ENCODE measurements at regions not wholly inside any gene's neighbourhood (a gene's known extent, or its start where the extent isn't known, plus 50 kb on each side); places are given as distances from the start of the nearest gene placed in this dataset.

- TF ChIP-seq, protein P1, sequence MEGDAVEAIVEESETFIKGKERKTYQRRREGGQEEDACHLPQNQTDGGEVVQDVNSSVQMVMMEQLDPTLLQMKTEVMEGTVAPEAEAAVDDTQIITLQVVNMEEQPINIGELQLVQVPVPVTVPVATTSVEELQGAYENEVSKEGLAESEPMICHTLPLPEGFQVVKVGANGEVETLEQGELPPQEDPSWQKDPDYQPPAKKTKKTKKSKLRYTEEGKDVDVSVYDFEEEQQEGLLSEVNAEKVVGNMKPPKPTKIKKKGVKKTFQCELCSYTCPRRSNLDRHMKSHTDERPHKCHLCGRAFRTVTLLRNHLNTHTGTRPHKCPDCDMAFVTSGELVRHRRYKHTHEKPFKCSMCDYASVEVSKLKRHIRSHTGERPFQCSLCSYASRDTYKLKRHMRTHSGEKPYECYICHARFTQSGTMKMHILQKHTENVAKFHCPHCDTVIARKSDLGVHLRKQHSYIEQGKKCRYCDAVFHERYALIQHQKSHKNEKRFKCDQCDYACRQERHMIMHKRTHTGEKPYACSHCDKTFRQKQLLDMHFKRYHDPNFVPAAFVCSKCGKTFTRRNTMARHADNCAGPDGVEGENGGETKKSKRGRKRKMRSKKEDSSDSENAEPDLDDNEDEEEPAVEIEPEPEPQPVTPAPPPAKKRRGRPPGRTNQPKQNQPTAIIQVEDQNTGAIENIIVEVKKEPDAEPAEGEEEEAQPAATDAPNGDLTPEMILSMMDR (conservative IDR thresholded peaks at IDR 0.05): no peak
- Mint-ChIP-seq H3K4me3 (no peak overlapping the region), H3K9me3 (no peaks in the 10 kb centered on the region), H3K27ac (ENCODE audit: unreplicated experiment) (no peak overlapping the region), H3K27me3 (ENCODE audit: low read depth) (no peaks in the 10 kb centered on the region), H3K4me1 (no peaks in the 10 kb centered on the region), H3K36me3 (ENCODE audit: low read depth) (no peaks in the 10 kb centered on the region)
- no peak for DNase-seq (ENCODE audit: low read depth, low spot score)
Measured at GRCh38 chr1:214997685-214998084, 84.9 kb upstream of the KCNK2 start.

DNA sequence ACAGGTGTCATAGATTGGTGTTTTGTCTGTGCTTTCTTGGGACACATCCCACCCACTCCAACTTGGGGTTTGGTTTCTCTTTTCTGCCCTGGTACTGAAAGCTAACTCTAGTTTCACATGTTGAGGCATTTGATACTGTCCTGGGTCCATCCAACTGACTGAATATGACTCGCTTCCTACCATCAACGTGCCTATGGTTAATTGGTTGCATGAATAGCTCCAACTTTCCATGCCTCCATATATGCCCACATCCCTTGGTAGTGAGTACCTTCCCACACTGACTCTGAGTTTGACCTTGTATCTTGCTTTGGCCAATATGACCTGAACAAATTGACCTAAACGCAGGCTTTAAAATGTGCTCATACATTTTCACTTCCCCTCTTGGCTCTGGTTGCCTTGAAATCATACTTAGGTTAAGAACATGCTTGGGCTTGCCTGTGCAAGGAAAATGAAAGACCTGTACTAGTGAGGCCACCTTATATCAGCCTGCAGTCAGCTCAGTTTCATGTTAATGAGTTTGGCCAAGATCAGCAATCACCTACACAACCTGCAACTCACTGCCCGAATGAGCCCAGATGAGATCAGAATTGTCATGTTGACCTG is 81.0 kb upstream of the KCNK2 start:
- Mint-ChIP-seq H3K4me1 (no peaks in the 10 kb centered on the region), H3K36me3 (ENCODE audit: low read depth) (no peaks in the 10 kb centered on the region), H3K4me3 (no peak overlapping the region), H3K27ac (ENCODE audit: unreplicated experiment) (no peak overlapping the region), H3K27me3 (ENCODE audit: low read depth) (no peaks in the 10 kb centered on the region), H3K9me3 (no peaks in the 10 kb centered on the region)
- TF ChIP-seq, protein P1 (conservative IDR thresholded peaks at IDR 0.05): no peak
- no peak for DNase-seq (ENCODE audit: low read depth, low spot score)

GRCh38 chr1:215002471-215002870 is 80.1 kb upstream of the KCNK2 start:
- H3K27ac Mint-ChIP-seq (ENCODE audit: unreplicated experiment): no peak overlapping the region
- TF ChIP-seq, protein P1 (conservative IDR thresholded peaks at IDR 0.05): no peak
- no peaks in the 10 kb centered on the region for H3K4me1 Mint-ChIP-seq
- H3K36me3 Mint-ChIP-seq (ENCODE audit: low read depth): no peaks in the 10 kb centered on the region
- H3K4me3 Mint-ChIP-seq: no peak overlapping the region
- H3K27me3 Mint-ChIP-seq (ENCODE audit: low read depth): no peaks in the 10 kb centered on the region
- no peaks in the 10 kb centered on the region for H3K9me3 Mint-ChIP-seq
- no peak for DNase-seq (ENCODE audit: low read depth, low spot score)

- no peak overlapping the region for H3K27ac Mint-ChIP-seq (ENCODE audit: unreplicated experiment)
Measured at GRCh38 chr1:215003686-215004085, 78.9 kb upstream of the KCNK2 start.

GRCh38 chr1:215004121-215004827 is 78.3 kb upstream of the KCNK2 start:
- DNase-seq (ENCODE audit: low read depth, low spot score): no peak
- no peaks in the 10 kb centered on the region for H3K9me3 Mint-ChIP-seq
- TF ChIP-seq, protein P1 (conservative IDR thresholded peaks at IDR 0.05): no peak
- no peaks in the 10 kb centered on the region for H3K27me3 Mint-ChIP-seq (ENCODE audit: low read depth)
- no peak overlapping the region for H3K27ac Mint-ChIP-seq (ENCODE audit: unreplicated experiment)
- H3K36me3 Mint-ChIP-seq (ENCODE audit: low read depth): no peaks in the 10 kb centered on the region
- H3K4me1 Mint-ChIP-seq: no peaks in the 10 kb centered on the region
- H3K4me3 Mint-ChIP-seq: no peak overlapping the region

More at GRCh38 chr1:215003686-215004085, 78.9 kb upstream of the KCNK2 start:
- Mint-ChIP-seq H3K4me1 (no peaks in the 10 kb centered on the region), H3K4me3 (no peak overlapping the region), H3K36me3 (ENCODE audit: low read depth) (no peaks in the 10 kb centered on the region), H3K9me3 (no peaks in the 10 kb centered on the region), H3K27me3 (ENCODE audit: low read depth) (no peaks in the 10 kb centered on the region)
- DNase-seq (ENCODE audit: low read depth, low spot score): no peak
- TF ChIP-seq, protein P1 (conservative IDR thresholded peaks at IDR 0.05): no peak

All from neural crest cell (in vitro differentiated cells).